ENCODE measurements at regions not wholly inside any gene's neighbourhood (a gene's known extent, or its start where the extent isn't known, plus 50 kb on each side); places are given as distances from the start of the nearest gene placed in this dataset.

DNA sequence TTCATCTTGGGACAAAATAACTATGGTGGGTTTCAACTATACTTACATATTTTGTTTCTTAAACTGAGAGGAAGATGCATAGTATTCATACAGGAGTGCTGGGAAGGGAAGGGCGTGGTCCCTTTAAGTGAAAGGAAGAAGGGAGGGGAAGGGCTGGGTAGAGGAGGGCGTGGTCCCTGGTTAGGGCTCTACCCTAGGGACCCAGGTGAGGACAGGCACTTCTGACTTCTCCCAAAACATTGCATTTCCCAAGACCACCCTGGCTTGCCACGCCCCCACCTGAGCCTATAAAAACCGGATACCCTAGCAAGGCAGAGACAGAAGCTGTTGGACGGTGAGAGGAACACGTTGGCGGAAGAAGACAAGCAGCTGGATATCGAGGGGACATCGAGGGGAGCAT, 157.6 kb upstream of the PLXNA4 start:
- no peaks in the 10 kb centered on the region for H3K36me3 Mint-ChIP-seq (ENCODE audit: low read depth)
- no peaks in the 10 kb centered on the region for H3K9me3 Mint-ChIP-seq
- no peak for DNase-seq
- ChIA-PET CTCF (no interaction called here), POLR2A (no interaction called here)
- peaks cover 3% of the 10 kb centered on the region for H3K27me3 Mint-ChIP-seq
- no peak overlapping the region for H3K4me3 Mint-ChIP-seq
- H3K4me1 Mint-ChIP-seq: peaks cover 4% of the 10 kb centered on the region
- H3K27ac Mint-ChIP-seq: no peak overlapping the region

DNA sequence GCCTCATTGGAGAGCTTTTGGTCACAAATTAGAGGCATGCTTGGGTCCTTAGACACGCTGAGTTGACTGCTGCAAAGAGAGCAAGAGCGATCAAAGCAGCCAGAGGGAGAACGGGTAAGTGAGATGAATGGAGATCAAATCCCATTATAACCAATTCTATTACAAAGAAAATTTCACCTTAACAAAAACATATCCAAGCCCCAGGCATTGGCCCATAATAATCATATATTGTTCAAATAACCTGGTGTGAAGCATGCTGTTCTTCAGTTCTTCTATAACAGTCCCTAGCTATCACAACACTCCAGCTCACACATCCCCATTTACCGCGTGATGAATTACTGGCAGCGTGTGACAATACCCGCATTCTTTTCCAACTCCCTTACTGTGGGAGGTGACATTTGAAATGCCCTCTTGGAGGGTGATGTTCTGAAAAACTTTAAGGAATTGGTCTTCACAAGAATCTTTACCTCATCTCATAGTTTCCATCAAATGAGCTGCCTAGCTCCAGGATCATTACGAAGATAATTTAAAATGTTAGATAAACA, 156.1 kb upstream of the PLXNA4 start:
- H3K27me3 Mint-ChIP-seq: no peaks in the 10 kb centered on the region
- H3K36me3 Mint-ChIP-seq (ENCODE audit: low read depth): no peaks in the 10 kb centered on the region
- ChIA-PET POLR2A (no interaction called here), CTCF (no interaction called here)
- H3K4me3 Mint-ChIP-seq: no peak overlapping the region
- H3K4me1 Mint-ChIP-seq: peaks cover 4% of the 10 kb centered on the region
- no peaks in the 10 kb centered on the region for H3K9me3 Mint-ChIP-seq
- no peak overlapping the region for H3K27ac Mint-ChIP-seq
- DNase-seq: no peak

DNA sequence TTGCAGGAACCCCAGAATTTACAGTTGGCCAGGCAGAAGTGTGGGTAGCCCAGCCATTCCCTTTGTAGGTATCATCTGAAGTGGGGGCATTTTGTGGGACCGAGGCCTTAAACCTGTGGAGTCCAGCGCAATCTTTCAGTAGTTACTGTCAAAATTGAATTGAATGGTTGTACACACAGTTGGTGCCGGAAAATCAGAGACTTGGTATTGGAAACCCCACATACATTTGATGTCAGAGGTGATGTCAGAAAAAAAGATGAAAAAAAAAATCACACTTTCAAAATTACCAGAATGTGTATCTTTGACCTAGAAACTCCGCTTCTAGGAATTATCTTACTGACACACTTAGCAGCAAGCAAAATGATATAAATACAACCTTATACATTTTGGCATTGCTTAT, 153.8 kb upstream of the PLXNA4 start:
- CTCF ChIA-PET: no interaction called here

DNA sequence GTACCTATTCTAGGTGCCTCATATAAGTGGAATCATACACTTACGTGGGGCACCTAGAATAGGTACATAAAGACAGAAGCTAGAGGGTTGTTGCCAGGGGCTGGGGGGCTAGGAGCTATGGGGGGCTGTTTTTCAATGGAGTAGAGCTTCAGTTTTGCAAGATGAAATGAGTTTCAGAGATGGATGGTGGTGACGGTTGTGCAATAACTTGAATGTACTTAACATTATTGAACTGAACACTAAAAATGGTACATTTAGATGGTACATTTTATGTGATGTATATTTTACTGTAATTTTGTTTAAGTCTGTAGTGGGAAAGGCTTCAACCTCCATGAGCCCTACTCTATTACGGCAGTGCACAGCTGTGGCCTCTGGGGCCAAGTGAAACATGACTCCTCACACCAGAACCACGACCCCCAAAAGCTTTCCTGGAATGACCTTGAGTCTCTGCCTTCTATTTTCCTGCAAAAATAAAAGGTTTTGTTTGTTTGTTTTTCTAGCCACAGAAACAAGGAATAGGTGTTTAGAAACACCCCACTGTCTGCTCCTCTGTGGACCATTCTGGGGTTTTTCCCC, 147.3 kb upstream of the PLXNA4 start:
- Mint-ChIP-seq H3K9me3 (peaks cover 3% of the 10 kb centered on the region), H3K4me1 (no peaks in the 10 kb centered on the region), H3K27me3 (peaks cover 3% of the 10 kb centered on the region), H3K4me3 (no peak overlapping the region), H3K27ac (no peak overlapping the region), H3K36me3 (ENCODE audit: low read depth) (no peaks in the 10 kb centered on the region)
- ChIA-PET POLR2A (no interaction called here), CTCF (no interaction called here)
- no peak for DNase-seq

More for the DNA sequence above, 153.8 kb upstream of the PLXNA4 start:
- DNase-seq: no peak
- no peaks in the 10 kb centered on the region for H3K9me3 Mint-ChIP-seq
- H3K27ac Mint-ChIP-seq: no peak overlapping the region
- no peaks in the 10 kb centered on the region for H3K36me3 Mint-ChIP-seq (ENCODE audit: low read depth)
- no peak overlapping the region for H3K4me3 Mint-ChIP-seq
- POLR2A ChIA-PET: no interaction called here
- peaks cover 4% of the 10 kb centered on the region for H3K4me1 Mint-ChIP-seq
- H3K27me3 Mint-ChIP-seq: no peaks in the 10 kb centered on the region

GRCh38 chr7:132720835-132721234, 144.6 kb upstream of the PLXNA4 start:
- Mint-ChIP-seq H3K27ac (no peak overlapping the region), H3K4me1 (no peaks in the 10 kb centered on the region), H3K9me3 (peaks cover 5% of the 10 kb centered on the region), H3K27me3 (peaks cover 3% of the 10 kb centered on the region), H3K4me3 (no peak overlapping the region), H3K36me3 (ENCODE audit: low read depth) (no peaks in the 10 kb centered on the region)
- CTCF ChIA-PET: no interaction called here
- no peak for DNase-seq
- POLR2A ChIA-PET: interaction anchor here (1.0 kb wide), 1 partner anchor 108 kb away, joined by 3 read pairs; no protein-coding TSS in a partner anchor

GRCh38 chr7:132713893-132714292, 137.6 kb upstream of the PLXNA4 start:
- DNase-seq: no peak
- H3K4me1 Mint-ChIP-seq: no peaks in the 10 kb centered on the region
- no peak overlapping the region for H3K27ac Mint-ChIP-seq
- H3K36me3 Mint-ChIP-seq (ENCODE audit: low read depth): no peaks in the 10 kb centered on the region
- ChIA-PET POLR2A (no interaction called here), CTCF (no interaction called here)
- peaks cover 2% of the 10 kb centered on the region for H3K27me3 Mint-ChIP-seq
- peaks cover 2% of the 10 kb centered on the region for H3K9me3 Mint-ChIP-seq
- H3K4me3 Mint-ChIP-seq: no peak overlapping the region

DNA sequence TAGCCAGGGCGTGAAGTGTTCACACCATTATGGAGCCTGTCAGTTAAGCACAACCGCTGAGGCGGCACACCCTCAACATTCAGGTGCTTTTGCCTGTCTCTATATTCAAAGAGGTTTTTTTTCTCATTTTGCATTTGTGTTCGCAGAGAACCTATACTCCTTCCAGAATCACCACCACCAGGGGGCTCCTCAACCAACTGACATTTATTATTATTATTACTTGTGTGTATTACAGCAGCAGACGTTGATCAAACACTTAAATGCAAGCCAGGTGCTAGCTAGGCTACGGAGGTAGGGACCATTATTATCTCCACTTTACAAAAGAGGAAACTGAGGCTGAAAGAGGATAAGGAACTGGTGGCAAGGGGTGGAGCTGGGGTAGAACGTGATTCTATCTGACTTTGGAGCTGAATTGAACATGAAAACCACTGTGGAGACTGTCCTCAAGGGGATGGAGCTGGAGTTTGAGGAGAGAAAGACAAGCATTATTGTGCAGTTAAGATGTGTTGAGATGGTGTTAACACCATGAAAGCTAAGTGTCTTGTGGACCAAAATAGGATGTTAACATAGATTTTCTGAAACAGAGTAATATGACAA, 133.8 kb upstream of the PLXNA4 start:
- no peaks in the 10 kb centered on the region for H3K4me1 Mint-ChIP-seq
- no peak overlapping the region for H3K27ac Mint-ChIP-seq
- no peaks in the 10 kb centered on the region for H3K9me3 Mint-ChIP-seq
- ChIA-PET CTCF (interaction anchor here (0.7 to 1.0 kb wide), 2 partner anchors 64 to 522 kb away, joined by 3 read pairs; no protein-coding TSS in a partner anchor), POLR2A (no interaction called here)
- DNase-seq: no peak
- no peak overlapping the region for H3K4me3 Mint-ChIP-seq
- H3K27me3 Mint-ChIP-seq: peaks cover 2% of the 10 kb centered on the region
- H3K36me3 Mint-ChIP-seq (ENCODE audit: low read depth): no peaks in the 10 kb centered on the region

DNA sequence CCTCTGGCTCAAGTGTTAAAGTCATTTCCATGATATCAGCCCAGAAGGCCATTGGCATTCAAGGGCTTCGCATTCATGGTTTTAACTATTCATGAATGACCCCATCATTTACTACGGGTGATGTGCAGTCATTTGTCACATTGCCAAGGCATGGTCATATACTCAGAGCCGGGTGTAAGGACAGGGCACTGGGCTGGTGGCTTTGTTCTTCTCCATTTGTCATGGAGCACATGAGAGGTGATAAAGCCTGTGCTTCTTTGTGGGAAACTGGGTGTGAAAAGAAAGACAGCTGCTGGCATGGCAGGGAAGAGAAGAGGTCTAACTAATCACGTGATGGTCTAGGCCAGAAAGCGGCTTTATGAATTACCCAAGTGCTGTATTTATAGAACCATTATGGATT, 132.2 kb upstream of the PLXNA4 start:
- no peaks in the 10 kb centered on the region for H3K4me1 Mint-ChIP-seq
- H3K27ac Mint-ChIP-seq: no peak overlapping the region
- H3K9me3 Mint-ChIP-seq: no peaks in the 10 kb centered on the region
- ChIA-PET POLR2A (no interaction called here), CTCF (no interaction called here)
- no peak for DNase-seq
- no peak overlapping the region for H3K4me3 Mint-ChIP-seq
- peaks cover 2% of the 10 kb centered on the region for H3K27me3 Mint-ChIP-seq
- H3K36me3 Mint-ChIP-seq (ENCODE audit: low read depth): no peaks in the 10 kb centered on the region

DNA sequence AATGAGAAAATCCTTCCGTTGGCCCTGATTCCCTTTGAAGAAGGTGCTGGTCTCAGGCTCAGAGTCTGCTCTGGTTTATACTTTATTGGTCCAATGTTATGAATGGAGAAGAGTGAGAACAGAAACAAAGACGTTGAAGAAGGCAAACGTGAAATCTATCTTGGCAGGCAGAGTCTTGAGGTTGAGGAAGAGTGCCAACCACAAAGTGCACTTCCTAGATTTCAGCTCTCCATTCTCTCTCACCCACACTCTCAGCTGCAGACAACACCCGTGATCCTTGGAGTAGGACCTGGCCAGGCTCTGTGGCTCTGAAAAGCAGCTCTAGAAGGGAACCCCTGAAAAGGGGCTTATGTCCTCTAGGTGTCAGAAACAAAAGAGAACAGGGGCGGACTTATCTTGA, 128.9 kb upstream of the PLXNA4 start:
- H3K4me1 Mint-ChIP-seq: no peaks in the 10 kb centered on the region
- H3K27ac Mint-ChIP-seq: no peak overlapping the region
- ChIA-PET POLR2A (no interaction called here), CTCF (no interaction called here)
- no peak for DNase-seq
- H3K9me3 Mint-ChIP-seq: no peaks in the 10 kb centered on the region
- peaks cover 2% of the 10 kb centered on the region for H3K27me3 Mint-ChIP-seq
- H3K36me3 Mint-ChIP-seq (ENCODE audit: low read depth): no peaks in the 10 kb centered on the region
- H3K4me3 Mint-ChIP-seq: no peak overlapping the region

- ChIA-PET POLR2A (no interaction called here), CTCF (no interaction called here)
- Mint-ChIP-seq H3K4me1 (no peaks in the 10 kb centered on the region), H3K4me3 (no peak overlapping the region), H3K27me3 (no peaks in the 10 kb centered on the region), H3K9me3 (no peaks in the 10 kb centered on the region), H3K27ac (no peak overlapping the region), H3K36me3 (ENCODE audit: low read depth) (no peaks in the 10 kb centered on the region)
- DNase-seq: no peak
Observed at GRCh38 chr7:132703742-132704141, 127.5 kb upstream of the PLXNA4 start.

DNA sequence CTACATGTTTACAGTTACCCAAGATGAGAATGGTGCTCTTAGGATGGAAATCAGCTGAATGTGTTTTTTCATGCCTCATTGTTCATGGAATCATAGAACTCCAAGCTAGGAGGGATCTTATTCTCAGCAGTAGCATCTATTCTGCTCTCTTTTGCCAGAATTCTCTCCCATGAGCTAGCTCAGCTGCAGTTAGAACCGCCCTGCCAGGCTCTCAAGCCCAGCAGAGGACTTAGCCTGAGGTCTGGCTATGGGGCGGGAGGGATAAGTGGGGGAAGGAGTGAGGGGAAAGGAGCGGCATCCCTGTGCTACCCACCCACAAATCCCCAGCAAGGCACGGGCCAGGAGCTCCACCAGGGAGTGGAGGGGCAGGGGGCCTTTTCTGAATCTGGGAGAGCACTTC, 120.7 kb upstream of the PLXNA4 start:
- H3K4me1 Mint-ChIP-seq: no peaks in the 10 kb centered on the region
- no peak overlapping the region for H3K27ac Mint-ChIP-seq
- no peaks in the 10 kb centered on the region for H3K27me3 Mint-ChIP-seq
- no peak overlapping the region for H3K4me3 Mint-ChIP-seq
- CTCF ChIA-PET: no interaction called here
- DNase-seq: no peak
- H3K9me3 Mint-ChIP-seq: no peaks in the 10 kb centered on the region
- H3K36me3 Mint-ChIP-seq (ENCODE audit: low read depth): no peaks in the 10 kb centered on the region
- POLR2A ChIA-PET: no interaction called here

GRCh38 chr7:132696332-132696731, 120.1 kb upstream of the PLXNA4 start:
- no peak overlapping the region for H3K27ac Mint-ChIP-seq
- H3K36me3 Mint-ChIP-seq (ENCODE audit: low read depth): no peaks in the 10 kb centered on the region
- H3K4me3 Mint-ChIP-seq: no peak overlapping the region
- no peaks in the 10 kb centered on the region for H3K27me3 Mint-ChIP-seq
- POLR2A ChIA-PET: no interaction called here
- DNase-seq: no peak
- no peaks in the 10 kb centered on the region for H3K4me1 Mint-ChIP-seq
- CTCF ChIA-PET: no interaction called here
- H3K9me3 Mint-ChIP-seq: no peaks in the 10 kb centered on the region

- no peak for DNase-seq
- H3K4me1 Mint-ChIP-seq: no peaks in the 10 kb centered on the region
- H3K9me3 Mint-ChIP-seq: no peaks in the 10 kb centered on the region
- CTCF ChIA-PET: no interaction called here
- POLR2A ChIA-PET: no interaction called here
- H3K4me3 Mint-ChIP-seq: no peak overlapping the region
- H3K27me3 Mint-ChIP-seq: no peaks in the 10 kb centered on the region
- H3K36me3 Mint-ChIP-seq (ENCODE audit: low read depth): no peaks in the 10 kb centered on the region
- H3K27ac Mint-ChIP-seq: no peak overlapping the region
Observed at GRCh38 chr7:132691201-132691600, 114.9 kb upstream of the PLXNA4 start.

- no peak for DNase-seq
- Mint-ChIP-seq H3K4me1 (no peaks in the 10 kb centered on the region), H3K27ac (no peak overlapping the region), H3K4me3 (no peak overlapping the region), H3K27me3 (no peaks in the 10 kb centered on the region), H3K36me3 (ENCODE audit: low read depth) (no peaks in the 10 kb centered on the region), H3K9me3 (no peaks in the 10 kb centered on the region)
- CTCF ChIA-PET: no interaction called here
- POLR2A ChIA-PET: no interaction called here
Observed at GRCh38 chr7:132690174-132690573, 113.9 kb upstream of the PLXNA4 start.
